GM12892 (cell line): ENCODE measurements at regions not wholly inside any gene's neighbourhood (a gene's known extent, or its start where the extent isn't known, plus 50 kb on each side); places are given as distances from the start of the nearest gene placed in this dataset.

Experiments used
- DNase-seq: peaks from one replicate; pipeline ENCODE4 v3.0.0; 2011; ENCODE audit not compliant: insufficient read length
- FAIRE-seq: peaks from 2 replicates; lab custom pipeline; 2011; peaks lifted over from hg19 to GRCh38; lab: Jason Lieb, UNC
- POLR2A ChIP-seq: IDR thresholded peaks from 2 replicates; pipeline ENCODE4 v1.6.1; 2011; ENCODE audit warnings: low read depth, low read length, control low read depth
- POLR2AphosphoS5 ChIP-seq: IDR thresholded peaks from 2 replicates; pipeline ENCODE4 v1.6.1; 2011; ENCODE audit warnings: low read depth, low read length, control low read depth
- TAF1 ChIP-seq: IDR thresholded peaks from 2 replicates; pipeline ENCODE4 v1.6.1; 2011; ENCODE audit warnings: low read depth, mild to moderate bottlenecking, control low read depth, low read length, borderline replicate concordance

DNA sequence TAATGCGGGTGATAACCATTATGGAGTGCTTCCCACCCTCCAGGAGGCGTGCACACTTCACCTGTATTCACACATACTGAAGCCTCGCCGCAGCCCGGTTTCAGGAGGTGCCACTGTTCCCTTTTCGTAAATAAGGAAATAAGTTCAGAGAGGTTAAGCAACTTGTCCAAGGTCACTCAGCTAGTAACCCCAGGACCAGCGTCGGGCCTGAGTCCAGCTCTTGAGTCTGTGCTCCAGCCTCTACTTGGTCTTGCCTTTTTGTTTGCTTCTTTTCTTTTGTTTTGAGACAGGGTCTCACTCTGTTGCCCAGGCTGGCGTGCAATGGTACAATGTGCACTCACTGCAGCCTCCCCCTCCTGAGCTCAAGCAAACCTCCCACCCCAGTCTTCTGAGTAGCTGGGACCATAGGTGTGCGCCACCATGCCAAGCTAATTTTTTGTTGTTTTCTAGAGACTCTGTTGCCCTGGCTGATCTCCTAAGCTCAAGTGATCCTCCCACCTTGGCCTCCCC lies 63.5 kb upstream of the CIBAR2 start:
- DNase-seq (no peak), FAIRE-seq (no peak)
- TF ChIP-seq POLR2AphosphoS5 (no peak), POLR2A (no peak), TAF1 (no peak)

DNA sequence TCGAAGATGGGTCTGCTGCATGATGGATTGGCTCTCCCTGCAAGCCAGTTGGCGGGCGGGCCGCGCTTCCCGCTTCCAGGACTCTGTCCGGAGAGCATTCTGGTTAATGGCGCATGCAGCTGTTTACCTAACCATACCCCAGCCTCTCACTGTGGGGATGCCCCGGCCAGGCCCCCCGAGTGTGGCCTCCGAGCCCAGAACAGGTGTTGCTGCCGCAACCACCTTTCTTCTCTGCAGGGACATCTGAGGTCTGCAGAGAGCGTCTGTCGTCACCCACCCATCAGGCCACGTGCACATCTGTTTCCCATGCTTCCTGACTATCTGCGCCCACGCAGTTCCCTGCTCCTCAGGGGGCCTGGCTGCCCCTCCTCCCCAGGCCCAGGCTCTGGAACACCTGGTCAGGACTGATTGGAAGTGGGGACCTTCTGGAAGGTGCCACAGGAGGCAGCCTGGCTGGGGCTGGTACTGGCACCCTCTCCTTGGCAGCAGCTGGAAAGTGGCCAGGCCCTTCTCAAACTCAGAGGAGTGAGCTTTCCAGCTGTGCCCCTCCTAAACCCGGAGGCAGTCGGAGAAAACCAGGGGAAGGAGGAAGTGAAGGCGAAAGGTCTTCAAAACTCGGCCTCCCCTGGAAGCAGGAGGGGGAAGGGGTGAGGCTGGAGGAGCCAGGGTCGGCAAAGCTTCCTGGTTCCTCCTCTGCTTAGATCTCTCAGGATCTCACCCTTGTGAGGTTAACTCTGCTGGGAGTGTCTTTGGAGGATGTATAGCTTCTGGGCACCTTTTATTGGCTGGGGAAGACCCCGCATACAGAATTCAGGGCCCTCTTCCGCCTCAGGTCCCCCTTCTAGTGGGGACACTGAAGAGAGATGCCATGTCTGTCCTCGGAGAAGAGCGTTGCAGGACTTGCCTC lies 64.5 kb upstream of the CIBAR2 start:
- no peak for TF ChIP-seq TAF1
- no peak for TF ChIP-seq POLR2AphosphoS5
- no peak for TF ChIP-seq POLR2A
- DNase-seq (no peak), FAIRE-seq (no peak)

DNA sequence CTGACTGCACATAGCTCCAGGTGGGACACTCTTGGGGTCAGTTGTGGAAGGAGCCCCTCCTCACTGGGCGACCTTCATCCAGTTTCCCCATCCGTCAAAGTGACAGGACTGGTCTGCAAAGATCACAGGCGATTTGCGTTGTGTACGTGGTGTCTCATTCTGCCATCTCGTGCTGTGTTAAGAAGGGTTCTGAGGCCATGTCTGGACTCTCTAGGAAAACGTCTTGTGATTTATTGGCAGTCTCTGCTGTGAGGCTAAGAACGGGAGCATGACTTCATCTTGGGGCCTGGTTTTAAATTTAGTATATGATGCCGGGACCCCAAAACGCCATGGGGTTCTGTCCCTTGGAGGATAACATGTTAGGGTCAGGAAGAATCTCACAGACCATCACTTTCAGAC lies 65.2 kb upstream of the CIBAR2 start:
- FAIRE-seq (no peak), DNase-seq (no peak)
- TF ChIP-seq POLR2A (no peak), TAF1 (no peak), POLR2AphosphoS5 (no peak)

DNA sequence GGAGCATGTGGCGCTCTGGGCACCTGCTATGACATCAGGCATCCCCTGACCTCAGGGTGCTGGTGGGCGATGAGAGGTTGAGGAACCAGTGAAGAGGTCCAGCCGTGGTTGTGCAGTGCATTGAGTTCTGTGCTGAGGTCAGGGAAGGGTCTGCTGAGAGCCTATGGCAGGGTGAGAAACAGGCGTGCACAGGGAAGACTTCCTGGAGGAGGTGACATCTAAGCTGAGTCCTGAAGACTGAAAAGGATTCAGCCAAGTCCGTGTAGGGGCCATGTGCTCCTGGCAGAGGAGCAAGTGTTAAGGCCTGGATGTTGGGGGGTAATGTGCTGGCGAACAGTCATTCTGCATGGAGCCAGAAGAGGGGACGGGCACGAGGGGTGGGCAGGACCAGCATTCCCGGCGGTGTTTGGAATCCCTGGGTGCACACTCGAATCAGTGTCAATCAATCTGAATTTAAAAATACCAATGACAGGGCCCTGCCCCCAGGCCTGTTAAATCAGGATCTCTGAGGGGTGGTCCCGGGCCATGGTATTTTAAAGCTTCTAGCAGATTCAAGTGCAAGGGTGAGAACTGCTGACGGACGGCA lies 65.8 kb upstream of the CIBAR2 start:
- no peak for DNase-seq
- FAIRE-seq: no peak
- TF ChIP-seq POLR2A (no peak), POLR2AphosphoS5 (no peak)

DNA sequence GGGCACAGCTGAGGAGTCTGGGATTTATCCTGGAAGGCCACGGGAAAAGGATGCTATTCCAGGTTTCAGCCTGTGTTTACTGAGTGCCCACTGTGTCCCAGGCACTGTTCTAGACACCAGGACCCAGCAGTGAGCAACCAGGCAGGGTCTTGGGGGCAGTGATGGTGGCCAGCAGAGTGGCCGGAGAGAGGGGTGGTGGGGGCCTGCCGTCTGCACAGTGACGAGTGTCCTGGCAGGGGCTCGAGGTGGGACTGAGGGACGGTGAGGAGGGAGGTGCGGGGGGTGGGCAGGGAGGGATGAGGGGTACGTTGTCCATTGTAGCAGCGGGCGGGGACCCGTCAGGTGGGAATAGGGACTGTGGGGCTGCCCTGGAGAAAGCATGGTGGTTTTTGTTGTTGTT lies 66.3 kb upstream of the CIBAR2 start:
- DNase-seq (no peak), FAIRE-seq (no peak)
- TF ChIP-seq TAF1: no peak
- no peak for TF ChIP-seq POLR2AphosphoS5
- TF ChIP-seq POLR2A: no peak

DNA sequence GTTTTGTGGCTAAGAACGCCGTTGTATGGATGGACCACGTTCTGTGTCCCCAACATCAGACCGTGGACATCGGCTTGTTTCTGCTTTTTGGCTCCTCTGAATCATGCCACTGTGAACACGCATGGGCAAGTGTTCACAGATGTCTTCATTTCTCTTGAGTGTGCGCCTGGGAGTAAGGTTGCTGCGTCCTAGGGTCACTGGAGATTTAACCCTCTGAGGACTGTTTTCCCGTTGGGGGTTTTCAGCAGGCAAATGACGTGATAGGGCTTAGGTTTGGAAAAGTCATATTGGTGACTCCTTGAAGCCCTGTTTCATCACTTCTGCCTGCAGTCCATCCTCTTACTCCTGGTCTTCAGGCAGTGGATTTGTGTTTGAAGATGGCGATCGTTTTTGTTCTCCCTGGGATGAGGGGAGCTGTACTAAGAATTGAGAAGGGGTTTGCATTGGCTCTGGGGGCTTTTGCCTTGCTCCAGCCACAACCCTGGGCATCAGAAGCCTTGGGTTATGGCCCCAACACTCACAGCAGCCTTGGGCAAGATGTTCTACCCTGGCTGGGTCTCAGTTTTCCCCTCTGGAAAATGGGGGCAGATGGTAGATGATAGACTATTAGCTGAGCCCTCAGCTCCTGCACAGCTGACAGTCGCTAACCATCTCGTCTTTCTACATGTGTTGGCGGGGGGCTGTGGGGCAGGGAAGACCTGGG lies 67.2 kb upstream of the CIBAR2 start:
- DNase-seq (no peak), FAIRE-seq (no peak)
- no peak for TF ChIP-seq POLR2A
- TF ChIP-seq TAF1: no peak
- TF ChIP-seq POLR2AphosphoS5: no peak

DNA sequence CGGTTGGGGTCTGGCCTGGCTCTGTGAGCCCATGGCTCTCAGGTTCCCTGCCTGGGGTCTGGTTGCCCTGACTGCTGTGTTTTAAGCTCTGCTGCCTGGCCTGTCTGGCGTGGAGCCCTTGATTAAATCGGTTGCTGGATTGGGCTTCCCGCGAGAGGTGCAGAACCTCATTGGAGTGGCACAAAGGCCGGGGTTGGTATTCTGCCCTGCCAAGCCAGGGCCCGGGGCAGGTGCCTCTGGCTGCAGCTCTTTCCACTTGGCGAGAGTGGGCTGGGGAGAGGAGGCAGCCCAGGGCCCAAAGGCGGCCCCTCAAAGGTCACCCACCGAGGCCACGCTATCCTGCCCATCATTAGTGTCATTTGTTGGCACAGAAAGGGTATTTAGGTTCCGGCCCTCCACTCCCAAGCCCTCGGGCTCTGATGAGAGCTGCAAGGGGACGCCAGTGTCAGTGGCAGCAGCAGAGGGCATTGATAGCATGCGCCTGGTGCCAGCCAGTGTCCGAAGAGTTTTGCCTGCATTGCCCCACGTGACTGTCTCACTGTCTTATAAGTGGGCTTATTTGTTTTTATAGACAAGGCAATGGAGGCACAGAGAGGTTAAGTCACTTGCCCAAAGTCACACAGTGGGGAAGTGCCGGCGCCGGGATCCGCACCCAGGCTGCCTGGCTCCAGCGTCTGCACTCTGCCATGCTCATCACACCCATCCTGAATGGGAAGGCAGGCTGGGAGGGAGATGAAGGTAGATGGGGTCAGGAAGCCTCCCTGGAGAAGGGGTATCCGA lies 68.0 kb upstream of the CIBAR2 start:
- TF ChIP-seq POLR2A (no peak), TAF1 (no peak), POLR2AphosphoS5 (no peak)
- DNase-seq: no peak
- FAIRE-seq: no peak

DNA sequence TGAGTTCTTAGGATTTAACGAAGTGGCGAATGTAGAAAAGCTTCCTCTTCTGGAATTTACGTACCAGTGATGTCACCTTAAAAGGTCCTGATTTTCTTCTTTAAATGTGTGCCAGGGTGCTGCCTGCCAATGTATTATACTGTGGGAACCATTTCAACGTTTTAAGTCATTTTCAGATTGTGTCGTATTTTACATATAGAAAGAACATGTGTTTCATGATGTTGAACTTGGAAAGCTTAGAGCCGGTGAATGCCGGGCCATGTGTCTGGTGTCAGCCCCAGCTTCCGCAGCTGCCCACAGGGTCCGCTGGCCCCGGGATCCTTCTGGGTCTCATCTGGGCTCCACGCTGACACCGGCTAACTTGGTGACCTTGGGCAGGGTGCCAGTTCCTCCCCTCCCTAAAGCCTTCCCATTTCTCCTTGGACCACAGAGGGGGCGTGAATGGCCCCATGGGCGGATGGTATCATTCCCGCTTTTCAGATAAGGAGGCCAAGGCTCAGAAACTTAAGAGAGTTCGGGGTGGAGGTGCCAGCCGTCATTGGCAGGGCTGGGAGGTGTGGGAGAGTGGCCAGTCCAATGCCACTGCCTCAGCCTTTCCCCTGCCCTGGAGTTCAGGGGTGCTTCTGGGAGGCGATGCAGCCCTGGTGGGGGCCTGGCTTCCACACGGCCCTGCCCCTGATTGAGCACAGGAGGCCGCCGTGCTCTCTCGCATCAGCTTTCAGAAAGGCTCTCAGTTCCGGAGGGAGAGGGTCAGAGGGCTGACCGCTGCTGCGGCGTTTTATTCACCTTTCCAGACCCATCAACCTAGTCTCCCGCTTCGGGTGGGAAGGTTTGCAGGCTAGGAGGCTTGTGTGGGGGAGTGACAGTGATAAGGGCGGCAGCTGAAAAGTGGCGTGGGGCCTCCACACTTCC lies 68.8 kb upstream of the CIBAR2 start:
- TF ChIP-seq POLR2AphosphoS5 (no peak), POLR2A (no peak), TAF1 (no peak)
- no peak for DNase-seq
- no peak for FAIRE-seq

DNA sequence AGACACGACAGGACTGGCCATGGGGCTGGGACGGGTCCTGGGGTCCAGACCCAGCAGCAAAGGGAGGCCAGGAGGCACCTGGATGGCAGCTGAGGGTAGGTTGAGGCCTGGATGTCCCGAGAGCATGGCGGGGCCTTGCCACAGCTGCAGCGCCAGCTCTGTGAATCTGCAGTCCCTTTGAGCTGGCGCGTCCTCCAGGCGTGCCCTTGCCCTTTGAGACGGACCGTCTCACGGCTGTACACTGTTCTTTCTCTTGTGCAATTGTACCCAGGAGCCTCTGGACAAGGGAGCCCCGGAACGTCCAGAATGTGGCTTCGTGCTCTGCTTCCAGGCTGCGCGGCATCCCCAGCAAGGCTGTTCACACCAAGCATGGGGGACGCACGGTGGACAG lies 69.5 kb upstream of the CIBAR2 start:
- no peak for DNase-seq
- FAIRE-seq: no peak
- TF ChIP-seq POLR2A (no peak), POLR2AphosphoS5 (no peak), TAF1 (no peak)

DNA sequence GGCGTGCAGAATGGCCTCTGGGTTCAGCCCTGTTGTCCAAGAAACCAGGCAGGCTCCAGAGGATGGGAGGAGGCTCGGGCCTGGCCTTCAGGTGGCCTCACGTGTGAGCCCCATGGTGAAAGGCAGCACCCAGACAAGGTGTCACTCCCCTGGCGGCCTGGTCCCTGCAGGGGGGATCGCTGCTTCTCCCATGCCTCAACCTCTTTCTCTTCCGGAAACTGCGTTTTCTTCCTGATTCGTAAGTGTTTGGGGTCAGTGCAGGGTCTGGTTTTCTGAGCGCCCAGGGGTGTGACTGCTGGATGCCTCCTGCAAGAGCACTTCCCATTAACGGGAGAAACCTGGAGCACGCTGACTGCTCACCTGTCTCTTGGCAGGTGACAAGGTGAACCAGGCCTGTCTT lies 70.0 kb upstream of the CIBAR2 start:
- TF ChIP-seq TAF1: no peak
- TF ChIP-seq POLR2AphosphoS5: no peak
- no peak for TF ChIP-seq POLR2A
- DNase-seq (no peak), FAIRE-seq (no peak)
